GM23248 (cell line): ENCODE measurements at regions not wholly inside any gene's neighbourhood (a gene's known extent, or its start where the extent isn't known, plus 50 kb on each side); places are given as distances from the start of the nearest gene placed in this dataset.

Source experiments
- DNase-seq: peaks from one replicate; pipeline ENCODE4 v3.0.0-alpha.2; 2015
- H2AFZ ChIP-seq: fragments of 200-600 bp; sonication (generic); 2 replicates; pipeline ENCODE4 v1.6.1; 2016; ENCODE audit warnings: antibody characterized with exemption
- H3F3A ChIP-seq: fragments of 200-600 bp; sonication (generic); 2 replicates; pipeline ENCODE4 v1.6.1; 2016; ENCODE audit warnings: mild to moderate bottlenecking, antibody characterized with exemption, mixed run types; ENCODE audit not compliant: insufficient read depth
- H3K27ac ChIP-seq: fragments of 200-600 bp; sonication (generic); 2 replicates; pipeline ENCODE4 v1.5.1; 2016; ENCODE audit warnings: mild to moderate bottlenecking
- H3K27me3 ChIP-seq: fragments of 200-600 bp; sonication (generic); replicated peaks from 2 replicates; pipeline ENCODE4 v1.6.1; 2016; ENCODE audit warnings: mild to moderate bottlenecking; ENCODE audit not compliant: insufficient read depth
- H3K36me3 ChIP-seq: fragments of 200-600 bp; sonication (generic); 2 replicates; pipeline ENCODE4 v1.6.1; 2016; ENCODE audit warnings: low read depth, mild to moderate bottlenecking
- H3K4me1 ChIP-seq: fragments of 200-600 bp; sonication (generic); 2 replicates; pipeline ENCODE4 v1.6.1; 2016; ENCODE audit warnings: mild to moderate bottlenecking; ENCODE audit not compliant: insufficient read depth
- H3K4me2 ChIP-seq: fragments of 200-600 bp; sonication (generic); one replicate; pipeline ENCODE4 v1.6.1; 2016; ENCODE audit warnings: mild to moderate bottlenecking; ENCODE audit not compliant: unreplicated experiment
- H3K4me3 ChIP-seq: fragments of 200-600 bp; sonication (generic); 2 replicates; pipeline ENCODE4 v1.5.1; 2016; ENCODE audit warnings: mild to moderate bottlenecking
- H3K79me2 ChIP-seq: fragments of 200-600 bp; sonication (generic); 2 replicates; pipeline ENCODE4 v1.6.1; 2016; ENCODE audit warnings: mild to moderate bottlenecking; ENCODE audit not compliant: insufficient read depth
- H3K9ac ChIP-seq: fragments of 200-600 bp; sonication (generic); 2 replicates; pipeline ENCODE4 v1.6.1; 2016; ENCODE audit warnings: mild to moderate bottlenecking
- H3K9me2 ChIP-seq: fragments of 200-600 bp; sonication (generic); 2 replicates; pipeline ENCODE4 v1.6.1; 2016; ENCODE audit warnings: mixed run types, mild to moderate bottlenecking, moderate library complexity; ENCODE audit not compliant: insufficient read depth
- H3K9me3 ChIP-seq: fragments of 200-600 bp; sonication (generic); one replicate; pipeline ENCODE4 v1.6.1; 2017; ENCODE audit warnings: low read depth
- H4K20me1 ChIP-seq: fragments of 200-600 bp; sonication (generic); 2 replicates; pipeline ENCODE4 v1.6.0; 2016; ENCODE audit not compliant: insufficient read depth
- EZH2 ChIP-seq: fragments of 200-600 bp; sonication (generic); IDR thresholded peaks from 2 replicates; pipeline ENCODE4 v1.6.1; 2018; ENCODE audit warnings: antibody characterized with exemption, mild to moderate bottlenecking; ENCODE audit not compliant: insufficient read depth, poor library complexity, severe bottlenecking
- EZH2phosphoT487 ChIP-seq: fragments of 200-600 bp; sonication (generic); IDR thresholded peaks from 2 replicates; pipeline ENCODE4 v1.6.1; 2018; ENCODE audit warnings: antibody characterized with exemption, moderate library complexity, mild to moderate bottlenecking, low read depth; ENCODE audit not compliant: insufficient read depth
- WGBS, 2 experiments: methylation state at CpG; one replicate each; pipeline ENCODE4 v1.1.6; 2015 to 2017; ENCODE audit warnings: low lambda C conversion rate in 2 of 2, low coverage in 1 of 2; ENCODE audit errors: missing lambda C conversion rate in 2 of 2; 5-methylcytosine and 5-hydroxymethylcytosine counted together
- in situ Hi-C: fragments of 300-500 bp; cut with MboI; formaldehyde crosslinking; loops from 2 replicates; pipeline ENCODE4 v1.15.0; 2020

DNA sequence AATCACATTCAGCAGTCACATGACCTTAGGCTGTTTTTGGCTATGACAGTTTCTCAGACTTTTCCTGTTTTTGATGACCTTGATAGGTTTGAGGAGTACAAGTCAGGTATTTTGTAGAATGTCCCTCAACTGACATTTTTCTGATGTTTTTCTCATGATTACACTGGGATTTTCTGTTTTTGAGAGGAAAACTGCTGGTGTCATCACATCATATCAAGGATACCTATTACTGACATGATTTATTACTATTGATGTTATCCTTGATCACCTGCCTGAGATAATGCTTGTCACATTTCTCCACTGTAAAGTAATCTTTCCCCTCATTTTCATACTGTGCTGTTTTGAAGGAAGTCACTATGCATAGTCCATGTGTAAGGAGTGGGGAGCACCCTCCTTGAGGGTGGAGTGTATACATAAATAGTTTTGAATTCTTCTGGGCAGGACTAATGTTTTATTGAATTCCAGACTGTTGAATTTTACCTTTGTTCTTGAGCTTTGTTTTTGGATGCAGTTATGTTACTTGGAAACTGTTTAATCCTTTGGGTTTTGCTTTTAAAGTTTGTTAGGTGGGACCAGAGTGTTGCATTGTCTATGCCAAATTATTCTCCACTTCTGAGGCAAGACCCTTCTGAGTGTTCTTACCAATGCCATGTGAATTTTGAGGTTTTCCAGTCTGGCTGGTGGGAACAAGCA is 444.5 kb upstream of the FAR2 start:
- Histone ChIP-seq H3K9ac (peak overlapping the region; percentile 56), H4K20me1 (no peaks in the 10 kb centered on the region), H3K9me3 (peaks cover 7% of the 10 kb centered on the region), H3K27ac (peak overlapping the region; percentile 76), H3K4me2 (peak overlapping the region; percentile 0), H3F3A (peaks cover 17% of the 10 kb centered on the region), H3K9me2 (no peaks in the 10 kb centered on the region), H3K79me2 (no peaks in the 10 kb centered on the region), H3K4me1 (peaks cover 22% of the 10 kb centered on the region), H2AFZ (no peak overlapping the region), H3K4me3 (no peak overlapping the region), H3K36me3 (0 out of 2 replicates have a peak, but pooled peaks cover 4% of the 10 kb centered on the region), H3K27me3 (no peaks in the 10 kb centered on the region)
- no peak for TF ChIP-seq EZH2
- no peak for TF ChIP-seq EZH2phosphoT487
- in situ Hi-C loops, result no loop called here
- DNase-seq, result peak; percentile 66

DNA sequence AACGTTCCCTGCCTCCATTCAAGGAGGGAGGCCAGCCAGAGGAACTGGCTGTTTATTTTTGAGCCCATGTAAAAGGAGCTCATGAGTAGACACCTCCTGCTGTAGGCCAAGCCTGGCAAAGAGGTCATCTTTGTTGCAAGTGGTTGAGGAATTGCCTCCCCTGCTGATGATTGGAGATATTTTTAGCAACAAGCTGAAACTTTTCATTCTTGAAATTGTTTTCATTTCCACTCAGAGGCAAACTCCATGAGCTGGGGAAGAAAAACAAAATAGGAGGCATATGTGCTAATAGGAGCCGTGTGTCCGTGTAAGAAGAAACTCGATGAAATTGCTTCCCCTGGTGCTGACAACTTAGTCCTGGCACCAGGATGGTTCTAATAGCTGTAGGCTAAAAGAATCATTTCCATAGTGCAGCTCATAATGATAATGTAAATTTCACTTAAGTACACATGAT is 440.1 kb upstream of the FAR2 start:
- 0 to 5% methylated on average over 4 of the region's 4 CpGs for WGBS, 2 experiments
- Histone ChIP-seq H3K4me2 (peak overlapping the region; percentile 31), H4K20me1 (no peaks in the 10 kb centered on the region), H3K27me3 (no peaks in the 10 kb centered on the region), H3K9me3 (no peaks in the 10 kb centered on the region), H3K27ac (peak overlapping the region; percentile 68), H3K79me2 (no peaks in the 10 kb centered on the region), H3K4me1 (peaks cover 46% of the 10 kb centered on the region), H3K36me3 (no peaks in the 10 kb centered on the region), H3K9me2 (no peaks in the 10 kb centered on the region), H3K9ac (peak overlapping the region; percentile 27; the same call in 1 of the 2 replicates), H2AFZ (peak overlapping the region; percentile 11; the same call in 1 of the 2 replicates), H3F3A (peaks cover 39% of the 10 kb centered on the region), H3K4me3 (0 out of 2 replicates have a peak overlapping the region, but pooled peaks have one; percentile 6)
- in situ Hi-C loops, result no loop called here
- peak; percentile 79 for DNase-seq
- TF ChIP-seq EZH2phosphoT487 (no peak), EZH2 (no peak)

DNA sequence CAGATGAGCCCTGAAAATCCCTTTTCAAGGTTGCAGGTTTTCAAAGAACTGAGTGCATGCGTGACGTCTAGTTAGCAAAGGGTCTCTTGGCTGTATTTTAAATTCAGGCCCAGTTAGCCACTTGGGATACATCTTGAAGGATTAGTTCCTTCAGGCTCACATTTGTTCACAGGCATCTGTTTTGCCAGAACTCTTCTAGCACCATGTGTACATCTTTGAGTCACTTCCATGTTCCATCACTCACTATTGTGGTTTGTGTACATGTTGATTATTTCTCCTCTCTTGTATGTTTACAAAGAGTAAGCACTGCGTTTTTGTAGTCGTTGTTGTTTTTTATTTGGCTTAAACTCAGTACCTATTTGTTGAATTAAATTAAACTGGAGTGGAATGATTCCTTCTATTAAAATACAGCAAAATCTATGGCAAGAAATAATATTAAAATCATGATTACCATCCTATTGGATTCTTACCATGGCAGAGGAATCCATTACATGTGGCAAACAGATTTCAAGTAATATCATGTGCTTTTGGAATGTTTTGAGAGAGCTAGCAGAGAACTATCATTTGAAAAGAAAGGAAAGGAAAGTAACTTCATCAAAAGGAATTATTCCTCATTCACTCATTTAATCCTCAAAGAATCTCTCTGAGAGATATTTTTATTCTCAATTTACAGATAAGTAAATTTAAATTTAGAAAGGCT is 438.9 kb upstream of the FAR2 start:
- no peaks in the 10 kb centered on the region for H3K27me3 ChIP-seq
- H3K9ac ChIP-seq, result no peak overlapping the region
- peaks cover 44% of the 10 kb centered on the region for H3K4me1 ChIP-seq
- peaks cover 38% of the 10 kb centered on the region for H3F3A ChIP-seq
- 55 to 58% methylated on average over 4 of the region's 4 CpGs for WGBS, 2 experiments
- no peaks in the 10 kb centered on the region for H3K9me3 ChIP-seq
- in situ Hi-C loops, result no loop called here
- H3K9me2 ChIP-seq, result no peaks in the 10 kb centered on the region
- H4K20me1 ChIP-seq, result no peaks in the 10 kb centered on the region
- H2AFZ ChIP-seq, result no peak overlapping the region
- DNase-seq, result peak; percentile 48
- peak overlapping the region; percentile 68 for H3K27ac ChIP-seq
- H3K4me3 ChIP-seq, result 0 out of 2 replicates have a peak overlapping the region, but pooled peaks have one; percentile 24
- H3K79me2 ChIP-seq, result no peaks in the 10 kb centered on the region
- no peaks in the 10 kb centered on the region for H3K36me3 ChIP-seq
- TF ChIP-seq EZH2phosphoT487 (no peak), EZH2 (no peak)
- peak overlapping the region; percentile 72 for H3K4me2 ChIP-seq

DNA sequence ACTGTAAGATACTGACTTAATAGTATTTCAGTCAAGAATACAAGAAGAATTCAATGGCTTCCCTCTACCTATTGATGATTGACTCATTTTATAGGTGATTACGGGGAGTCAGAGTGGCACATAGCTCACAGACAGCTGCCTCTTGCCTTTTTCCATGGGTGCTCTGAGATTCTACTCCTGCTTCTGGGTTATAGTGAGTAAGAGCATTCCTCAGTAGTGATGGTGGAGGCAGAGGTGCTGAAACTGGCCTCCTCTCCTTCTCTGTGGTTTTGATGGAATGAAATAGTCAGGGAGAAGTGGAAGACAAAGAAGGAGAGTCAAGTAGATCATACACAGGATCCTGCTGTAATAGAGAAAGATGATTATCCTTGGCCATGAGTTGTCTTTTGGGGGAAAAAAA is 438.2 kb upstream of the FAR2 start:
- H3K27ac ChIP-seq, result peak overlapping the region; percentile 64
- no peaks in the 10 kb centered on the region for H3K27me3 ChIP-seq
- in situ Hi-C loops, result no loop called here

More for the DNA sequence above, 438.2 kb upstream of the FAR2 start:
- Histone ChIP-seq H3K36me3 (no peaks in the 10 kb centered on the region), H3K9ac (no peak overlapping the region), H3K9me2 (no peaks in the 10 kb centered on the region), H3K4me1 (peaks cover 39% of the 10 kb centered on the region), H3K79me2 (no peaks in the 10 kb centered on the region), H2AFZ (no peak overlapping the region), H3K4me2 (peak overlapping the region; percentile 72), H3K4me3 (peak overlapping the region; percentile 24; the same call in 1 of the 2 replicates), H3K9me3 (no peaks in the 10 kb centered on the region), H3F3A (peaks cover 34% of the 10 kb centered on the region), H4K20me1 (no peaks in the 10 kb centered on the region)
- peak; percentile 92 for DNase-seq
- WGBS, 2 experiments, result 0 to 5% methylated on average over 1 of the region's 1 CpG
- TF ChIP-seq EZH2 (no peak), EZH2phosphoT487 (no peak)
